Thoracic aorta (tissue), 2 donors: ENCODE measurements at regions not wholly inside any gene's neighbourhood (a gene's known extent, or its start where the extent isn't known, plus 50 kb on each side); places are given as distances from the start of the nearest gene placed in this dataset.
A peak's percentile ranks its signal among the peaks of the same experiment; 100 is the strongest.

Experiments
- ATAC-seq: fragments of 150-250 bp; one replicate; pipeline ENCODE4 v1.8.0; 2017; ENCODE audit warnings: low read depth; ENCODE audit not compliant: insufficient number of reproducible peaks, low FRiP score
- DNase-seq: peaks from one replicate; pipeline ENCODE4 v3.0.0-alpha.2; 2020; ENCODE audit warnings: low spot score
- H3K27ac ChIP-seq, 2 donors: fragments of 200-600 bp; sonication (generic); 1 replicate in 1 of 2; 2 replicates in 1 of 2; pipeline ENCODE4 v1.5.1; 2016; ENCODE audit warnings: mild to moderate bottlenecking in 2 of 2, moderate library complexity in 2 of 2
- H3K27me3 ChIP-seq: fragments of 200-600 bp; sonication (generic); replicated peaks from 2 replicates; pipeline ENCODE4 v1.6.0; 2016; ENCODE audit warnings: mild to moderate bottlenecking; ENCODE audit not compliant: insufficient read depth
- H3K36me3 ChIP-seq: fragments of 200-600 bp; sonication (generic); one replicate; pipeline ENCODE4 v1.5.1; 2016
- H3K4me1 ChIP-seq, 2 donors: fragments of 200-600 bp; sonication (generic); 1 replicate in 1 of 2; 2 replicates in 1 of 2; pipeline versions ENCODE4 v1.5.1 to v1.6.0; 2016; ENCODE audit warnings: low read depth in 2 of 2, mild to moderate bottlenecking in 1 of 2; ENCODE audit not compliant: control insufficient read depth in 1 of 2
- H3K4me3 ChIP-seq: fragments of 200-600 bp; sonication (generic); 2 replicates; pipeline ENCODE4 v1.5.1; 2016; ENCODE audit warnings: mild to moderate bottlenecking
- H3K9me3 ChIP-seq: fragments of 200-600 bp; sonication (generic); 2 replicates; pipeline ENCODE4 v1.5.1; 2016
- TF ChIP-seq, protein P1 (sequence below): fragments of 200-600 bp; sonication (generic); IDR thresholded peaks from one replicate; pipeline ENCODE4 v1.5.1; 2019; ENCODE audit warnings: antibody characterized with exemption

DNA sequence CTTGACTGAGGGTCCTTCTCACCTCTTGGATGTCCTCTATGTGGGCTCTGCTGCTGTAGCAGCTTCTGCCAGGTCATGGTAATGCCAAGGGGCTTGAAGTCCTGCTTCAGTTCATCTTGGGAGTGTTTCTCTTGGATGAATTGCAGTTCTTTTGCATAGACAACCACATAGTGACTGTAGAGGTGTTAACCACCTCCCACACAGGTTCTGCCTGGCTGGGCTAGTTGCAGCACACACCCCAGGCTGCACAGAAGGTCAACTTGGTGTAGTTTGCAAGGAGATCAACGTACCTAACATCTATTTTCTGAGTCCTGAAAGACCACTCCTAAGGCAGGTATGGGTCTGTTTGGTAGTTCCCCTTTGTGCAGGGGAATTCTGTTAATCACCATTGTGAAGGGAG, 108.1 kb downstream of the ADCYAP1 start:
- no peak for DNase-seq
- Histone ChIP-seq H3K9me3 (no peaks in the 10 kb centered on the region), H3K27me3 (no peaks in the 10 kb centered on the region), H3K27ac (no peak overlapping the region), H3K4me3 (no peak overlapping the region), H3K4me1 (peaks cover 21 to 43% of the 10 kb centered on the region in 2 donors), H3K36me3 (no peaks in the 10 kb centered on the region)
- TF ChIP-seq, protein P1, sequence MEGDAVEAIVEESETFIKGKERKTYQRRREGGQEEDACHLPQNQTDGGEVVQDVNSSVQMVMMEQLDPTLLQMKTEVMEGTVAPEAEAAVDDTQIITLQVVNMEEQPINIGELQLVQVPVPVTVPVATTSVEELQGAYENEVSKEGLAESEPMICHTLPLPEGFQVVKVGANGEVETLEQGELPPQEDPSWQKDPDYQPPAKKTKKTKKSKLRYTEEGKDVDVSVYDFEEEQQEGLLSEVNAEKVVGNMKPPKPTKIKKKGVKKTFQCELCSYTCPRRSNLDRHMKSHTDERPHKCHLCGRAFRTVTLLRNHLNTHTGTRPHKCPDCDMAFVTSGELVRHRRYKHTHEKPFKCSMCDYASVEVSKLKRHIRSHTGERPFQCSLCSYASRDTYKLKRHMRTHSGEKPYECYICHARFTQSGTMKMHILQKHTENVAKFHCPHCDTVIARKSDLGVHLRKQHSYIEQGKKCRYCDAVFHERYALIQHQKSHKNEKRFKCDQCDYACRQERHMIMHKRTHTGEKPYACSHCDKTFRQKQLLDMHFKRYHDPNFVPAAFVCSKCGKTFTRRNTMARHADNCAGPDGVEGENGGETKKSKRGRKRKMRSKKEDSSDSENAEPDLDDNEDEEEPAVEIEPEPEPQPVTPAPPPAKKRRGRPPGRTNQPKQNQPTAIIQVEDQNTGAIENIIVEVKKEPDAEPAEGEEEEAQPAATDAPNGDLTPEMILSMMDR: no peak
- ATAC-seq: no peak

DNA sequence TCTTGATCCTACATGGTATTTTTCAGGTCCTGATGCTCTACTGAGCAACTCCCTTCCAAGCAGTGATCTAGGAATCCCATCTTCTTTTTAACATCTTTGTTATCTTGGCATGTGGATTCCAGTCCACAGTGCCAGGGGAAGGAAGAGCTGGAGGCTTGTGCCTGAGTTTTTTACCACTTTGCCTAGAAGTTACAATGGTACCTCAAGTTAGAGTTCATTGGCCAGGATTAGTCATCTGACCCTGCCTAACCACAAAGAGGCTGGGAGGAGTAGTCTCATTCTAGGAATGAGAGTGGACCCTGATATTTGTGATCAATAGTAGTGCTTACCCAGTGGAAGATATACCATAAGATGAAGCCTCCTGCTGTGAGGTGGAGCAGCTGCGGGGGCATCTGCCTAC, 109.3 kb downstream of the ADCYAP1 start:
- H3K4me3 ChIP-seq: no peak overlapping the region
- peak overlapping the region in 1 of 2 donors; percentile 52 for H3K27ac ChIP-seq
- H3K27me3 ChIP-seq: no peaks in the 10 kb centered on the region
- DNase-seq (no peak), ATAC-seq (no peak)
- H3K9me3 ChIP-seq: no peaks in the 10 kb centered on the region
- H3K36me3 ChIP-seq: no peaks in the 10 kb centered on the region
- peaks cover 21 to 55% of the 10 kb centered on the region in 2 donors for H3K4me1 ChIP-seq
- TF ChIP-seq, protein P1: no peak

DNA sequence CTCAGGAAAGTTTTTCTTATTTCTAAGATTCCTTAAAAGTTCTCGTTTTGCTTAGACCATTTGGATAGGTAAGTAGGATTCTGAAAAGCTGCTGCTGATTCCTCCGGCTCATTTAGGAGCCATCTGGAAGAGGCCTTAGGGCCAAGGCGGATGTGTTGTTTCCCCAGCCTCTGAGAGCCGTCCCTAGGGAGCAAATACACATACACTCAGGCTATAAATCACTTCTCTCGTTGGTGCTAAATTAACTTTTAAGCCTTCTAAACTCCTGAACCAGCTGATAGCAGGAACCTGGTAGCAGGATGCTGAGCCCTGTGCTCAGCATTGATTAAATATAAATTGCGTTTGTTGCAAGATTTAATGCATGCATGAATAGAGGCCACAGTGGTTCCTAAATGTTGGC, 109.8 kb downstream of the ADCYAP1 start:
- H3K27ac ChIP-seq: peak overlapping the region; percentile 32 to 52
- TF ChIP-seq, protein P1: no peak
- H3K4me1 ChIP-seq: peaks cover 21 to 60% of the 10 kb centered on the region in 2 donors
- DNase-seq (no peak), ATAC-seq (no peak)
- H3K36me3 ChIP-seq: no peaks in the 10 kb centered on the region
- no peak overlapping the region for H3K4me3 ChIP-seq
- H3K9me3 ChIP-seq: no peaks in the 10 kb centered on the region
- no peaks in the 10 kb centered on the region for H3K27me3 ChIP-seq

DNA sequence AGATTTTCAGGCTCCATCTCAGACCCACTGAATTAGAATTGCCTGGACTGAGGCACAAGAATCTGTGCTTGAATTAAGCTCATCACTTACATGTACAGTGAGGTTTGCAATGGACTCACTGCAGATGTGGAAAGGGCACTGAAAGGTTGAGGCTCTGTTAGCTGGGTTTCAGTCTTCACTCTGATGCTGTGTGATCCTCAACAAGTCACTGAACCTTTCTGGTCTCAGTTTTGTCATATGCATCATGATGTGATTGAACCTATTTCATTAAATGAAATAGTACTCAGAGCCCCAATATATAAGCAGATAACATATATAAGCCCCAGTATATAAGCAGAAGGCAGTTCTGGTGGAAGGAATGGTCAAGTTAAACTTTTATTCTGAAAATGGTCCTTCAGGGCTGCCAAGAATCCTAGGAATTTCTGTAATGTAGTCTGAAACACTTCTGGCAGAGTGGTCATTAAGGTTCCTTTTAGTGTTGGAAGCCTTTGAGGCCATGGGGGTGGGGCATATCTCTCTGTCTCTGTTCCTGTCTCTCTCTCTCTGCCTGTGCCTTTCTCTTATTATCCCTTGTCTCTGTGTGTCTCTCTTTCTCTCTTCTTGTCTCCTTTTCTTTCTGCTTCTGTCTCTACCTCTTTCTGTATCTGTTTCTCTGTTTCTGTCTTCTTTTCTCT, 110.4 kb downstream of the ADCYAP1 start:
- Histone ChIP-seq H3K27ac (peak overlapping the region; percentile 52 to 68), H3K36me3 (no peaks in the 10 kb centered on the region), H3K4me3 (peak overlapping the region; percentile 5), H3K9me3 (no peaks in the 10 kb centered on the region), H3K27me3 (no peaks in the 10 kb centered on the region), H3K4me1 (peaks cover 20 to 64% of the 10 kb centered on the region in 2 donors)
- DNase-seq: no peak
- TF ChIP-seq, protein P1: no peak
- ATAC-seq: no peak

DNA sequence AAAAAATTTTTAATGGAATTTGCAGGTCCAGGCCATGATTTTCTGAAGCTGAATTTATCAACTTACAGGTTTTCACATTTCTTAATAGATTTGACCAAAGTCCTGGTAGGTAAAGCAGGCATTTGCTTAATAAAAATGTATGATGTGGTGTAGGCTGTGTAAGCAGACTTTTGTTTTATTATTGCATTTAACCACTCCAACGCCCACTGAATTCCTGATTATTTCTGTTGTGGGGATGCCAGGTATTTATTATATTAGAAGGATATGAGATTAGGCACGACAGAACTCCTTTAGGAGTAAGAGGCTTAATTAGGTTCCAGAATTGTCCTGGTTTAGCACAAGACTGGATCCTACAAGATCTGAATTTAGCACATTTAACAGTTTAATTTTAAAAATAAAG, 111.1 kb downstream of the ADCYAP1 start:
- Histone ChIP-seq H3K27me3 (no peaks in the 10 kb centered on the region), H3K27ac (peak overlapping the region; percentile 52 to 68), H3K4me1 (peaks cover 16 to 57% of the 10 kb centered on the region in 2 donors), H3K9me3 (no peaks in the 10 kb centered on the region), H3K4me3 (peak overlapping the region; percentile 5), H3K36me3 (no peaks in the 10 kb centered on the region)
- no peak for DNase-seq
- TF ChIP-seq, protein P1: no peak
- ATAC-seq: no peak
